Psoas muscle (tissue), 7 donors: ENCODE measurements at regions not wholly inside any gene's neighbourhood (a gene's known extent, or its start where the extent isn't known, plus 50 kb on each side); places are given as distances from the start of the nearest gene placed in this dataset.

Experiments
- ATAC-seq, 4 donors: fragments of 200-7000 bp; cut with Tn5 transposase; one replicate each; pipeline ENCODE4 v1.9.1; 2020; ENCODE audit warnings: moderate library complexity in 3 of 4, mild to moderate bottlenecking in 2 of 4
- DNase-seq, 2 donors: peaks; one replicate each; pipeline ENCODE4 v3.0.0-alpha.2; 2020
- H3K27ac ChIP-seq: fragments of 200-600 bp; one replicate; pipeline ENCODE4 v1.8.0; 2022
- H3K27me3 ChIP-seq, 3 donors: fragments of 200-600 bp in 1 of 3; one replicate each; pipeline versions ENCODE4 v1.6.1 to v1.8.0; 2013 to 2022; ENCODE audit warnings: low read length in 2 of 3, mild to moderate bottlenecking in 2 of 3, moderate library complexity in 1 of 3; ENCODE audit not compliant: insufficient read depth in 3 of 3
- H3K36me3 ChIP-seq, 2 donors: fragments of 200-600 bp in 1 of 2; one replicate each; pipeline versions ENCODE4 v1.6.1 to v1.8.0; 2013 to 2022; ENCODE audit warnings: low read depth in 1 of 2, mild to moderate bottlenecking in 1 of 2, moderate library complexity in 1 of 2; ENCODE audit not compliant: insufficient read depth in 1 of 2
- H3K4me1 ChIP-seq: fragments of 200-600 bp; one replicate; pipeline ENCODE4 v1.8.0; 2022
- H3K4me3 ChIP-seq: fragments of 200-600 bp; one replicate; pipeline ENCODE4 v1.8.0; 2022; ENCODE audit warnings: mild to moderate bottlenecking
- H3K9me3 ChIP-seq: fragments of 200-600 bp; one replicate; pipeline ENCODE4 v1.8.0; 2022
- WGBS, 3 donors: extraction: QIAGEN DNeasy Blood & Tissue Kit; methylation state at CpG; one replicate each; pipeline versions ENCODE4 v1.1.6 to v1.1.7; 2013; 5-methylcytosine and 5-hydroxymethylcytosine counted together
- intact Hi-C, 2 donors: fragments of 100-400 bp; cut with DNase I; formaldehyde crosslinking; loops; one replicate each; pipeline versions ENCODE4 v1.11.0 to v1.14.2; 2022
- TF ChIP-seq, protein P1 (sequence below): fragments of 200-600 bp; IDR thresholded peaks from one replicate; pipeline ENCODE4 v1.8.0; 2022; ENCODE audit warnings: antibody characterized with exemption
- donor health status: healthy with polysubstance abuse.
- donor health status: DM: no; HTN: no; CAD: no; lungs with moderate emphysema.
- donor health status: Bipolar disorder and iron deficiency.
- donor health status: healthy.
- donor health status: DM: yes; HTN: yes; CAD: no.
- donor health status: DM: no; HTN: no; CAD: no.
- donor health status: DM: yes; HTN: yes; CAD: no.

DNA sequence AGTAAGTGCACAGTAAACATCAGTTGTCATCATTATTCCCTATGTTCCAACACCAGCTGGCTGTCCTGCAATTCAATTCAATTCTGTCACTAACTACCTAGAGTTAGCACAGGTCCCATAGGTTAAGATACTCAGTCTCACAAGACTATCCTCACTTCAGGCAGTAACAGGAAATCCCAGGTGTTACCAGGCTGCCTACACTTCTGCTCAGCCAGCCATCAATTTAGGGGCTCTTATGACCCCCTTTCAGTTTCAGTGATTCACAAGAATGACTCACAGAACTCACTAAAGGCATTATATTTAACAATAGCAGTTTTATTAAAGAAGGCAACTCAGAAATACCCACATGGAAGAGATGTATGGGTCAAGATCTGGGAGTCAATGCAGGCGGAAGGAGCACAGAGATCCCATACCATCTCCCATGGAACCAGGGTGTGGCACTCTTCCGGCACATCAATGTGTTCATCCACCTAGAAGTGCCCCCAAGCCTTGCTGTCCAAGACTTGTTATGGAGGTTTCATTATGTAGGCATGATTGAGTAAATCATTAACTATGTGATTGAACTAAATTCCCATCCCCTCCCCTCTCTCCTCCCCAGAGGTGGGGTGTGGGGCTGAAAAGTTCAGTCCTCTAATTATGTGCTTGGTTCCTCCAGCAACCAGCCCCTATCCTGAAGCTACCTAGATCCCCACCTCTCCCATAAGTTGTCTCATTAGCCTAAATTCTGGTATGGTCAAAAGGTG is 120.8 kb upstream of the WSCD2 start:
- Histone ChIP-seq H3K36me3 (no peaks in the 10 kb centered on the region), H3K27ac (no peak overlapping the region), H3K4me1 (no peaks in the 10 kb centered on the region), H3K4me3 (no peak overlapping the region), H3K9me3 (no peaks in the 10 kb centered on the region), H3K27me3 (no peaks in the 10 kb centered on the region)
- TF ChIP-seq, protein P1, sequence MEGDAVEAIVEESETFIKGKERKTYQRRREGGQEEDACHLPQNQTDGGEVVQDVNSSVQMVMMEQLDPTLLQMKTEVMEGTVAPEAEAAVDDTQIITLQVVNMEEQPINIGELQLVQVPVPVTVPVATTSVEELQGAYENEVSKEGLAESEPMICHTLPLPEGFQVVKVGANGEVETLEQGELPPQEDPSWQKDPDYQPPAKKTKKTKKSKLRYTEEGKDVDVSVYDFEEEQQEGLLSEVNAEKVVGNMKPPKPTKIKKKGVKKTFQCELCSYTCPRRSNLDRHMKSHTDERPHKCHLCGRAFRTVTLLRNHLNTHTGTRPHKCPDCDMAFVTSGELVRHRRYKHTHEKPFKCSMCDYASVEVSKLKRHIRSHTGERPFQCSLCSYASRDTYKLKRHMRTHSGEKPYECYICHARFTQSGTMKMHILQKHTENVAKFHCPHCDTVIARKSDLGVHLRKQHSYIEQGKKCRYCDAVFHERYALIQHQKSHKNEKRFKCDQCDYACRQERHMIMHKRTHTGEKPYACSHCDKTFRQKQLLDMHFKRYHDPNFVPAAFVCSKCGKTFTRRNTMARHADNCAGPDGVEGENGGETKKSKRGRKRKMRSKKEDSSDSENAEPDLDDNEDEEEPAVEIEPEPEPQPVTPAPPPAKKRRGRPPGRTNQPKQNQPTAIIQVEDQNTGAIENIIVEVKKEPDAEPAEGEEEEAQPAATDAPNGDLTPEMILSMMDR: no peak
- 82 to 98% (median 91%) methylated on average over 2 of the region's 2 CpGs for WGBS, 3 donors
- DNase-seq (no peak), ATAC-seq (no peak)
- intact Hi-C loops: no loop called here

DNA sequence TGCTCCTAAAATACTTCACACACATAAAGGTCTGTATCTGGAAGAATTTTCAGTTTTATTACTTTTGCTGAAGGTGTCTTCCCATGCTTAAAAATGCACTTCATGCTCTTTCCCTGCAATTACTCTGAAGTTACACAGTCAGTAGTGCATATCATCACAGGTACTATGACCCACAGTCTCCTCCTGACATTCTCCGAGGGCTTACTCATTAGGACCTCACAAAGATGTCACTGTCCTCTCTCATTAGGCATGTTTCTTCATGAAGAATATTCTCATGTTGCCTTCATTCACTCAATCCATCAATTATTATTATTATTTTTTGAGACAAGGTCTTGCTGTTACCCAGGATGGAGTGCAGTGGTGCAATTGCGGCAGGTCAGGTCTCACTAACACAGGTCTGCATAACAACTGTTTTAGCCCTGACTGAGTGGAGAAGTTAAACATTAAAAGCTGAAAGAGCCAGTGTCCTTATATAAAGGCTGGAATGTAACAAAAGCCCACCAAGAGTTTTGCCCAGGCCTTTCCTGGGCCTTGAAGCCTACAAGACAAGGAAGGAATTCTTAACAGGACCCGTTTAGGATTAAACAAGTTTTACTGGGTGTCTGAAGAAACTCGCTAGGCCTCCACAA is 119.5 kb upstream of the WSCD2 start:
- ATAC-seq (no peak), DNase-seq (no peak)
- Histone ChIP-seq H3K27me3 (peaks cover 0 to 3% (median 0%) of the 10 kb centered on the region in 3 donors), H3K36me3 (no peaks in the 10 kb centered on the region), H3K4me3 (no peak overlapping the region), H3K4me1 (no peaks in the 10 kb centered on the region), H3K9me3 (no peaks in the 10 kb centered on the region), H3K27ac (no peak overlapping the region)
- TF ChIP-seq, protein P1: no peak
- intact Hi-C loops: no loop called here
- 49 to 58% (median 52%) methylated on average over 4 of the region's 4 CpGs for WGBS, 3 donors

DNA sequence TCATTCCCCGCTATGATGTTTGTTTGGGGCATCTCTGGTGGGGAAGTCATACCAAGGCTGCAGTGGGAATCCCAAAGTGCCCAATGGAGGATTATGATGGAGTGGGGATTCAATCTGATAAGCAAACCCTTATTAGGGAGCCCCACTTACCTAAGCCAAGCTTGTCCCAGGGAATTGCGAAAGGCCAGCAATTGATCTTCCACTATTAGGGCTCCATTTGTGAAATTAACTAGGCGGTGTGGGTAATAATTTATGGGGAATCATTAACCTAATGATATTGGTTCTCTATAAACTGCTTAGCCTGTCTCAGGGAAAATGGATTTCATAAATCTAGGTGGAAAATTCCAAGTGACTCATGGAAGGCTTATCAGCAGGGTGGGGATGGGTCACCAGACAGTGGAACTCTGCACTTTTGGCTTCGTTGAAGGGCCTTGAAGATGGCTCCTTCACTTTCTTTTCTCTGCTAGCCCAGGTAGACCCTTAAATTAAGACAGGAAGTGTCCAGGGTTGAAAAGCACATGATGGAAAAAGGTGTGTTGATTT is 113.0 kb upstream of the WSCD2 start:
- ATAC-seq (no peak), DNase-seq (no peak)
- H3K4me1 ChIP-seq: no peaks in the 10 kb centered on the region
- intact Hi-C loops: no loop called here
- no peak overlapping the region for H3K27ac ChIP-seq
- WGBS, 3 donors: 82 to 89% (median 87%) methylated on average over 4 of the region's 4 CpGs
- TF ChIP-seq, protein P1: no peak
- H3K27me3 ChIP-seq: peaks cover 0 to 3% (median 0%) of the 10 kb centered on the region in 3 donors
- H3K9me3 ChIP-seq: no peaks in the 10 kb centered on the region
- H3K4me3 ChIP-seq: no peak overlapping the region
- no peaks in the 10 kb centered on the region for H3K36me3 ChIP-seq

DNA sequence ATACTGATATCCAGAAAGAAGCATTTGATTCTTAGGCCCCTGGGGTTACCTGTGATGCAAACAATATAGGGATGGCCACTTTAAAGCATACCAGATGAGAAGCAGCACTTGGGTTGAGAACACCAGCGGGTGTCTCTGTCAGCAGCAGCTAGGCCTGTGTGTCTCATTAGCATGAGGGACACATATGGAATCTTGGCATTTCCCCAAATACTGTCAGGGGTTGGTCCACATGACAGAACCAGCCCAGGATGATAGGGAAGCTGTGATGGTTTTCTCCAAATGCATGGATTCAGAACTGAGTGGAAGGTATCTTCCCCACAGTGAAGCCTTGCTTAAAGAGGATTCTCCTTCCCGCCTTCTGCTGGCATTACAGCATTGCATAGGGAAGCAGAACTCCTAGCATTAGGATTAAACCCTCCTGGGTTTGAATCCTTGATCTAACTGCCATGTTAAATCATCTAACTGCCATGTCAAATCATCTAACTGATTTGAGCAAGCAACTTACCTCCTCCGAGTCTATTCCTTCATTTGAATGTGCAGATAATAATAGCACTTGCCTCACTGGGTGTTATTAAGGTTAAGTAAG is 111.5 kb upstream of the WSCD2 start:
- Histone ChIP-seq H3K4me3 (no peak overlapping the region), H3K4me1 (no peaks in the 10 kb centered on the region), H3K27me3 (peaks cover 0 to 4% (median 3%) of the 10 kb centered on the region in 3 donors), H3K36me3 (no peaks in the 10 kb centered on the region), H3K9me3 (no peaks in the 10 kb centered on the region), H3K27ac (no peak overlapping the region)
- WGBS, 3 donors: 56 to 60% (median 56%) methylated on average over 3 of the region's 3 CpGs
- ATAC-seq (no peak), DNase-seq (no peak)
- TF ChIP-seq, protein P1: no peak
- intact Hi-C loops: no loop called here
